Retinal pigment epithelial cell (primary cell): ENCODE measurements at regions not wholly inside any gene's neighbourhood (a gene's known extent, or its start where the extent isn't known, plus 50 kb on each side); places are given as distances from the start of the nearest gene placed in this dataset.

Experiments used
- DNase-seq: peaks from one replicate; pipeline ENCODE4 v3.0.0-alpha.2; 2010; ENCODE audit warnings: low read depth
- H3K4me3 ChIP-seq: 2 replicates; pipeline ENCODE4 v1.5.1; 2011; ENCODE audit warnings: mild to moderate bottlenecking, low read length, control low read depth, moderate library complexity
- CTCF ChIP-seq: conservative IDR thresholded peaks from 2 replicates; pipeline ENCODE4 v1.5.1; 2011; ENCODE audit warnings: low read depth, low read length, control low read depth, inconsistent platforms

GRCh38 chr1:104987210-104987609 is 1237.5 kb downstream of the AMY1C start:
- no peak overlapping the region for H3K4me3 ChIP-seq
- TF ChIP-seq CTCF = no peak
- no peak for DNase-seq

GRCh38 chr1:104989012-104989411 is 1239.3 kb downstream of the AMY1C start:
- no peak for DNase-seq
- no peak for TF ChIP-seq CTCF
- no peak overlapping the region for H3K4me3 ChIP-seq

GRCh38 chr1:104991702-104992101 is 1242.0 kb downstream of the AMY1C start:
- TF ChIP-seq CTCF = no peak
- DNase-seq = no peak
- H3K4me3 ChIP-seq = no peak overlapping the region

GRCh38 chr1:105000793-105001192 is 1251.1 kb downstream of the AMY1C start:
- H3K4me3 ChIP-seq = no peak overlapping the region
- DNase-seq = no peak
- no peak for TF ChIP-seq CTCF

GRCh38 chr1:105004515-105004914 is 1254.8 kb downstream of the AMY1C start:
- no peak overlapping the region for H3K4me3 ChIP-seq
- DNase-seq = no peak
- TF ChIP-seq CTCF = no peak

- DNase-seq = no peak
- TF ChIP-seq CTCF = no peak
- H3K4me3 ChIP-seq = no peak overlapping the region
Measured at GRCh38 chr1:105005594-105006195, 1256.0 kb downstream of the AMY1C start.

GRCh38 chr1:105017587-105017986 is 1267.9 kb downstream of the AMY1C start:
- H3K4me3 ChIP-seq = no peak overlapping the region
- TF ChIP-seq CTCF = no peak
- DNase-seq = no peak
